ENCODE measurements at regions not wholly inside any gene's neighbourhood (a gene's known extent, or its start where the extent isn't known, plus 50 kb on each side); places are given as distances from the start of the nearest gene placed in this dataset.

DNA sequence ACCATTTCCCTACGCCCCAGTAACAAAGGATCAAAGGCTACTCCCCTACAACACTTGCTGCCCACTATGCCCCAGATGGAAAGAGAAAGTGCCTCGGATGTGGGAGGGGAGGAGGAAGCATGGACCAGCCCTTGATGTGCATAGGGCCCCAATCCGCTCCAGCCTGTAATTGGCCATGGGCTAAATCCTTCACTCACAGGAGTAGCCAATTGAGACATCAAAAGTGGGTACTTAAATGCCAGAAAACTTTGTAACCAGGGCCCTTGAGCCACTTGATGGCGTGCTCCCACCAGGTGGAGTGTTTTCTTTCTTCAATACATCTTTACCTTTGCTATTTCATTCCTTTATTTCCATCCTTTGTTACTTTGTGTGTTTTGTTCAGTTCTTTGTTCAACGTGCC lies 500.5 kb upstream of the LRRN3 start:
- CTCF ChIA-PET, result interaction anchor here (1.2 kb wide), 1 partner anchor 16 kb away, joined by 3 read pairs; no protein-coding TSS in a partner anchor
- ATAC-seq (ENCODE audit: low read depth) (no peak), DNase-seq (no peak)
- Histone ChIP-seq H2AK5ac (ENCODE audit: low read depth, low read length) (no peak overlapping the region; the same call in 1 of the 2 replicates), H3K27me3 (ENCODE audit: control insufficient read depth, insufficient read depth, low read length) (no peaks in the 10 kb centered on the region), H4K8ac (ENCODE audit: low read depth in 2 of 2, low read length in 2 of 2) (peak overlapping the region; percentile 22 to 62; a peak in 3 of 4 replicates), H3K4ac (ENCODE audit: low read depth, low read length) (peak overlapping the region; percentile 75), H3K27ac (ENCODE audit: insufficient read depth, low read length) (no peak overlapping the region), H2BK5ac (ENCODE audit: low read depth, low read length, poor library complexity, severe bottlenecking) (peak overlapping the region; percentile 75), H3K18ac (ENCODE audit: low read depth, low read length) (peak overlapping the region; percentile 100; the same call in 1 of the 2 replicates), H3K9ac (ENCODE audit: low read depth, low read length) (no peak overlapping the region), H3K14ac (replicated peaks; ENCODE audit: low read depth, low read length) (no peak overlapping the region; the same call in 1 of the 2 replicates), H3K9me1 (ENCODE audit: insufficient read depth, low read length) (0 out of 2 replicates have a peak, but pooled peaks cover 5% of the 10 kb centered on the region), H3K36me3 (ENCODE audit: control insufficient read depth, insufficient read depth, low read length) (no peaks in the 10 kb centered on the region), H2BK15ac (ENCODE audit: low read depth, low read length) (peak overlapping the region; percentile 13; the same call in 1 of the 3 replicates), H4K20me1 (ENCODE audit: insufficient read depth, low read length) (no peaks in the 10 kb centered on the region), H3K4me3 (ENCODE audit: insufficient read depth, low read depth, low read length) (no peak overlapping the region), H3K23ac (ENCODE audit: low read depth, low read length) (no peak overlapping the region), H2AK9ac (replicated peaks; ENCODE audit: low read depth, low read length, poor library complexity) (no peak overlapping the region), H3K56ac (ENCODE audit: extremely low read depth, insufficient read depth, low read length) (no peak overlapping the region), H2AFZ (replicated peaks; ENCODE audit: low read length, poor library complexity) (no peak overlapping the region), H4K91ac (ENCODE audit: insufficient read depth, low read depth, low read length) (peak overlapping the region; percentile 70), H2BK120ac (ENCODE audit: low read depth, low read length) (peak overlapping the region; percentile 91), H3K79me1 (ENCODE audit: low read depth in 1 of 2, low read length in 2 of 2) (no peaks in the 10 kb centered on the region), H4K5ac (ENCODE audit: low read depth, low read length) (peak overlapping the region; percentile 17; the same call in 1 of the 2 replicates), H3K4me1 (ENCODE audit: control insufficient read depth, insufficient read depth, low read length) (peaks cover 16% of the 10 kb centered on the region), H3K4me2 (ENCODE audit: low read depth, low read length) (no peak overlapping the region), H3K9me3 (ENCODE audit: control insufficient read depth, insufficient read depth, low read length) (no peaks in the 10 kb centered on the region), H2BK20ac (ENCODE audit: low read depth, low read length) (peak overlapping the region; percentile 79)
- dilution Hi-C loops (cut with HindIII; ENCODE audit: low sequenced_read_pairs, unreplicated experiment) (no loop called here), intact Hi-C loops (cut with micrococcal nuclease) (no loop called here), in situ Hi-C loops (cut with MboI; ENCODE audit: low sequenced_read_pairs) (no loop called here)
- WGBS, 2 experiments (ENCODE audit: extremely low coverage in 2 of 2, insufficient read length in 1 of 2), result no CpG with 5 or more reads among the region's 5 CpGs
- TF ChIP-seq MXI1 (IDR thresholded peaks at IDR 0.05; ENCODE audit: borderline replicate concordance, low read depth, low read length) (no peak), FOS (IDR thresholded peaks at IDR 0.05; ENCODE audit: low read depth, low read length) (no peak), CEBPB (IDR thresholded peaks at IDR 0.05; ENCODE audit: low read depth, low read length) (no peak), RFX5 (IDR thresholded peaks at IDR 0.05; ENCODE audit: low read depth, low read length) (no peak), CHD1 (IDR thresholded peaks at IDR 0.05; ENCODE audit: low read depth, low read length) (no peak), RAD21 (IDR thresholded peaks at IDR 0.05; ENCODE audit: low read length) (no peak), NFE2L2 (IDR thresholded peaks at IDR 0.05; ENCODE audit: low read depth, low read length) (no peak), MAFK (IDR thresholded peaks at IDR 0.05; ENCODE audit: low read depth, low read length) (no peak), RCOR1 (IDR thresholded peaks at IDR 0.05; ENCODE audit: insufficient replicate concordance, low read length) (no peak), POLR2A (IDR thresholded peaks at IDR 0.05; ENCODE audit: low read depth, low read length) (no peak), BHLHE40 (IDR thresholded peaks at IDR 0.05; ENCODE audit: low read depth, low read length) (no peak), MAZ (IDR thresholded peaks at IDR 0.05; ENCODE audit: borderline replicate concordance, low read depth, low read length) (no peak), SMC3 (IDR thresholded peaks at IDR 0.05; ENCODE audit: low read depth, low read length) (no peak)
- TF ChIP-seq, protein P1, sequence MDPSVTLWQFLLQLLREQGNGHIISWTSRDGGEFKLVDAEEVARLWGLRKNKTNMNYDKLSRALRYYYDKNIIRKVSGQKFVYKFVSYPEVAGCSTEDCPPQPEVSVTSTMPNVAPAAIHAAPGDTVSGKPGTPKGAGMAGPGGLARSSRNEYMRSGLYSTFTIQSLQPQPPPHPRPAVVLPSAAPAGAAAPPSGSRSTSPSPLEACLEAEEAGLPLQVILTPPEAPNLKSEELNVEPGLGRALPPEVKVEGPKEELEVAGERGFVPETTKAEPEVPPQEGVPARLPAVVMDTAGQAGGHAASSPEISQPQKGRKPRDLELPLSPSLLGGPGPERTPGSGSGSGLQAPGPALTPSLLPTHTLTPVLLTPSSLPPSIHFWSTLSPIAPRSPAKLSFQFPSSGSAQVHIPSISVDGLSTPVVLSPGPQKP (IDR thresholded peaks at IDR 0.05; ENCODE audit: borderline replicate concordance, low read depth, low read length), result no peak
- TF ChIP-seq, protein P2, sequence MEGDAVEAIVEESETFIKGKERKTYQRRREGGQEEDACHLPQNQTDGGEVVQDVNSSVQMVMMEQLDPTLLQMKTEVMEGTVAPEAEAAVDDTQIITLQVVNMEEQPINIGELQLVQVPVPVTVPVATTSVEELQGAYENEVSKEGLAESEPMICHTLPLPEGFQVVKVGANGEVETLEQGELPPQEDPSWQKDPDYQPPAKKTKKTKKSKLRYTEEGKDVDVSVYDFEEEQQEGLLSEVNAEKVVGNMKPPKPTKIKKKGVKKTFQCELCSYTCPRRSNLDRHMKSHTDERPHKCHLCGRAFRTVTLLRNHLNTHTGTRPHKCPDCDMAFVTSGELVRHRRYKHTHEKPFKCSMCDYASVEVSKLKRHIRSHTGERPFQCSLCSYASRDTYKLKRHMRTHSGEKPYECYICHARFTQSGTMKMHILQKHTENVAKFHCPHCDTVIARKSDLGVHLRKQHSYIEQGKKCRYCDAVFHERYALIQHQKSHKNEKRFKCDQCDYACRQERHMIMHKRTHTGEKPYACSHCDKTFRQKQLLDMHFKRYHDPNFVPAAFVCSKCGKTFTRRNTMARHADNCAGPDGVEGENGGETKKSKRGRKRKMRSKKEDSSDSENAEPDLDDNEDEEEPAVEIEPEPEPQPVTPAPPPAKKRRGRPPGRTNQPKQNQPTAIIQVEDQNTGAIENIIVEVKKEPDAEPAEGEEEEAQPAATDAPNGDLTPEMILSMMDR (conservative IDR thresholded peaks at IDR 0.05; ENCODE audit: low read depth, low read length), result no peak
- POLR2A ChIA-PET (ENCODE audit: unreplicated experiment), result no interaction called here
- no TSS peak for BruUV-seq (replicated peaks)
